Sigmoid colon (tissue), 6 donors: ENCODE measurements at regions not wholly inside any gene's neighbourhood (a gene's known extent, or its start where the extent isn't known, plus 50 kb on each side); places are given as distances from the start of the nearest gene placed in this dataset.

Experiments
- DNase-seq: peaks from one replicate; pipeline ENCODE4 v3.0.0-alpha.2; 2019
- H3K27ac ChIP-seq, 4 donors: fragments of 200-600 bp; sonication (generic); one replicate each; pipeline ENCODE4 v1.5.1; 2016 to 2019; ENCODE audit warnings: mild to moderate bottlenecking in 1 of 4
- H3K27me3 ChIP-seq, 3 donors: fragments of 200-600 bp; sonication (generic); one replicate each; pipeline ENCODE4 v1.5.1; 2019; ENCODE audit warnings: mild to moderate bottlenecking in 1 of 3
- H3K36me3 ChIP-seq, 4 donors: fragments of 200-600 bp; sonication (generic); one replicate each; pipeline ENCODE4 v1.5.1; 2016 to 2019
- H3K4me1 ChIP-seq, 4 donors: fragments of 200-600 bp; sonication (generic); one replicate each; pipeline ENCODE4 v1.5.1; 2017 to 2019
- H3K4me3 ChIP-seq, 4 donors: fragments of 200-600 bp; sonication (generic); one replicate each; pipeline ENCODE4 v1.5.1; 2017 to 2019; ENCODE audit warnings: mild to moderate bottlenecking in 2 of 4, moderate library complexity in 1 of 4
- H3K9me3 ChIP-seq, 4 donors: fragments of 200-600 bp in 3 of 4; sonication (generic) in 3 of 4; one replicate each; pipeline versions ENCODE4 v1.5.1 to v1.6.1; 2013 to 2019
- EP300 ChIP-seq, 4 donors: sonication (generic); formaldehyde crosslinking; IDR thresholded peaks; one replicate each; pipeline ENCODE4 v1.6.1; 2017; ENCODE audit warnings: antibody characterized with exemption in 4 of 4
- POLR2A ChIP-seq, 2 donors: fragments of 450-650 bp; IDR thresholded peaks; one replicate each; pipeline ENCODE4 v1.6.1; 2016; ENCODE audit warnings: antibody characterized with exemption in 2 of 2, mild to moderate bottlenecking in 2 of 2, moderate library complexity in 2 of 2
- POLR2AphosphoS5 ChIP-seq, 4 donors: sonication (generic); formaldehyde crosslinking; IDR thresholded peaks; one replicate each; pipeline ENCODE4 v1.6.1; 2017; ENCODE audit warnings: antibody characterized with exemption in 4 of 4
- WGBS, 2 donors: extraction: QIAGEN DNeasy Blood & Tissue Kit; methylation state at CpG; one replicate each; pipeline ENCODE4 v1.1.7; 2013; 5-methylcytosine and 5-hydroxymethylcytosine counted together
- intact Hi-C: fragments of 100-400 bp; cut with DNase I; formaldehyde crosslinking; loops from one replicate; pipeline ENCODE4 v1.15.1; 2023
- TF ChIP-seq, protein P1 (sequence below), 4 experiments: fragments of 450-650 bp in 3 of 4; fragments of 200-600 bp in 1 of 4; IDR thresholded peaks; one replicate each; pipeline ENCODE4 v1.5.1; 2016 to 2019; ENCODE audit warnings: antibody characterized with exemption in 4 of 4, mild to moderate bottlenecking in 3 of 4, moderate library complexity in 2 of 4
- donor health status: healthy with polysubstance abuse.
- donor health status: healthy.

DNA sequence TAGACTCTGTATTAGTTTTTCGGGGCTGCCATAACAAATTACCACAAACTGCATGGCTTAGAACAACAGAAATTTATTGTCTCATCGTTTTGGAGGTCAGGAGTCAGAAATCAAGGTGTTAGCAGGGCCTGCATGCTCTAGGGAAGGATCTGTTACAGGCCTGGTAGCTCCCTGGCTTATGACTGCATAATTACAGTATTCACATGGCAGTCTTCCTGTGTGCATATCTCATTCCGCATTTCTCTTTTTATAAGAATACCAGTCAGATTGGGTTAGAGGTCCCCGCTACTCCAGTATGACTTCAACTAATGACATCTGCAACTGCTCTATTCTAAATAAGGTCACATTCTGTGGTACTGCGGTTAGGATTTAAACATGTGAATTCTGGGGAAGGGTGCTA is 59.3 kb upstream of the SLC2A12 start:
- intact Hi-C loops: no loop called here
- TF ChIP-seq EP300 (IDR thresholded peaks at IDR 0.05): no peak
- TF ChIP-seq POLR2A (IDR thresholded peaks at IDR 0.05): no peak
- TF ChIP-seq POLR2AphosphoS5 (IDR thresholded peaks at IDR 0.05): no peak
- TF ChIP-seq, protein P1, sequence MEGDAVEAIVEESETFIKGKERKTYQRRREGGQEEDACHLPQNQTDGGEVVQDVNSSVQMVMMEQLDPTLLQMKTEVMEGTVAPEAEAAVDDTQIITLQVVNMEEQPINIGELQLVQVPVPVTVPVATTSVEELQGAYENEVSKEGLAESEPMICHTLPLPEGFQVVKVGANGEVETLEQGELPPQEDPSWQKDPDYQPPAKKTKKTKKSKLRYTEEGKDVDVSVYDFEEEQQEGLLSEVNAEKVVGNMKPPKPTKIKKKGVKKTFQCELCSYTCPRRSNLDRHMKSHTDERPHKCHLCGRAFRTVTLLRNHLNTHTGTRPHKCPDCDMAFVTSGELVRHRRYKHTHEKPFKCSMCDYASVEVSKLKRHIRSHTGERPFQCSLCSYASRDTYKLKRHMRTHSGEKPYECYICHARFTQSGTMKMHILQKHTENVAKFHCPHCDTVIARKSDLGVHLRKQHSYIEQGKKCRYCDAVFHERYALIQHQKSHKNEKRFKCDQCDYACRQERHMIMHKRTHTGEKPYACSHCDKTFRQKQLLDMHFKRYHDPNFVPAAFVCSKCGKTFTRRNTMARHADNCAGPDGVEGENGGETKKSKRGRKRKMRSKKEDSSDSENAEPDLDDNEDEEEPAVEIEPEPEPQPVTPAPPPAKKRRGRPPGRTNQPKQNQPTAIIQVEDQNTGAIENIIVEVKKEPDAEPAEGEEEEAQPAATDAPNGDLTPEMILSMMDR (IDR thresholded peaks at IDR 0.05): no peak
- Histone ChIP-seq H3K9me3 (no peaks in the 10 kb centered on the region), H3K27me3 (peaks cover 0 to 13% (median 0%) of the 10 kb centered on the region in 3 donors), H3K4me1 (no peaks in the 10 kb centered on the region), H3K36me3 (no peaks in the 10 kb centered on the region), H3K27ac (no peak overlapping the region), H3K4me3 (no peak overlapping the region)
- no peak for DNase-seq
- 87 to 93% methylated on average over 5 of the region's 5 CpGs for WGBS, 2 donors

DNA sequence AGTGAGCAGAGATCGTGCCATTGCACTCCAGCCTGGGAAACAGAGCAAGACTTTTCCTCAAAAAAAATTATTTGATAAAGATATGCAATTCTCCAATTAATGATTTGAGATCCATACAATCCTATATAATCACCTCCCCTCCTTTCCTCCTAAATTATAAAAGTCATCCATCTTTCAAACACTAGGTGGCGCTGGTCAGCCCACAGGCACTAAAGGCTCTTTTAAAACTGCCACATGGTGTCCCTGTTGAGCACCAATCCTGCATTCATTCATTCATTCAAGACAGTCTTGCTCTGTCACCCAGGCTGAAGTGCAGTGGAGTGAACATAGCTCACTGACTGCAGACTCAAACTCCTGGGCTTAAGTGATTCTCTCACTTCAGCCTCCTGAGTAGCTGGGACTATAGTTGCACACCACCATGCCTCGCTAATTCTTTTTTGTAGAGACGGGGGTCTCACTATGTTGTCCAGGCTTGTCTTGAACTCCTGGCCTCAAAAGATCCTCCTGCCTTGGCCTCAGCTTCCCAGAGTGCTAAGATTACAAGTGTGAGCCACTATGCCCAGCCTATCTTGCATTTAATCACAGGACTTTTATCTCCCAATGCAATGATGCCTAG is 58.7 kb upstream of the SLC2A12 start:
- H3K27ac ChIP-seq: no peak overlapping the region
- H3K4me1 ChIP-seq: no peaks in the 10 kb centered on the region
- intact Hi-C loops: no loop called here
- H3K27me3 ChIP-seq: peaks cover 0 to 13% (median 0%) of the 10 kb centered on the region in 3 donors
- TF ChIP-seq EP300 (IDR thresholded peaks at IDR 0.05): no peak
- TF ChIP-seq, protein P1 (IDR thresholded peaks at IDR 0.05): peak in 2 of 4 experiments; percentile 35 to 54
- no peak for TF ChIP-seq POLR2A (IDR thresholded peaks at IDR 0.05)
- TF ChIP-seq POLR2AphosphoS5 (IDR thresholded peaks at IDR 0.05): no peak
- no peaks in the 10 kb centered on the region for H3K36me3 ChIP-seq
- no peak for DNase-seq
- H3K9me3 ChIP-seq: no peaks in the 10 kb centered on the region
- no peak overlapping the region for H3K4me3 ChIP-seq
- WGBS, 2 donors: 50 to 70% methylated on average over 4 of the region's 4 CpGs

DNA sequence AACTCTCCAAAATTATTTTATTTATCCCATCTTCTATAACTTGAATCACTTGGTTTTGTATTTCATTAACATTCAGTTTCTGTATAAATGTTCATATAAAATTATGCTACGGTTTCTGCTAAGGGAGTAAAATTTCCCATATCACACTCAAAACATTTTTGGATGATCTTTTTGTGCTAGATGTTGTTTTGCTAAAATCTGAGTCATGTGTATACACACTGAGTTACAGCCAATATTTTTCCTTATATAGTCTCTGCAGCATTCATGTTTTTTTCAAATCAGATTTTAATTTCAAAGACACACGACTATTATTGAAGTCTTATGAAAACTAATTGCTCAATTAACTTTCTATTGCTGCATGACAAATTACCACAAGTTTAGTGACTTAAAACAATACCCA is 54.3 kb upstream of the SLC2A12 start:
- TF ChIP-seq EP300 (IDR thresholded peaks at IDR 0.05): no peak
- TF ChIP-seq, protein P1 (IDR thresholded peaks at IDR 0.05): no peak
- no peak for TF ChIP-seq POLR2A (IDR thresholded peaks at IDR 0.05)
- no peak for TF ChIP-seq POLR2AphosphoS5 (IDR thresholded peaks at IDR 0.05)
- WGBS, 2 donors: 58 to 70% methylated on average over 2 of the region's 2 CpGs
- H3K36me3 ChIP-seq: no peaks in the 10 kb centered on the region
- H3K9me3 ChIP-seq: no peaks in the 10 kb centered on the region
- no peak overlapping the region for H3K27ac ChIP-seq
- H3K4me1 ChIP-seq: no peaks in the 10 kb centered on the region
- intact Hi-C loops: no loop called here
- no peaks in the 10 kb centered on the region for H3K27me3 ChIP-seq
- no peak overlapping the region for H3K4me3 ChIP-seq
- no peak for DNase-seq

DNA sequence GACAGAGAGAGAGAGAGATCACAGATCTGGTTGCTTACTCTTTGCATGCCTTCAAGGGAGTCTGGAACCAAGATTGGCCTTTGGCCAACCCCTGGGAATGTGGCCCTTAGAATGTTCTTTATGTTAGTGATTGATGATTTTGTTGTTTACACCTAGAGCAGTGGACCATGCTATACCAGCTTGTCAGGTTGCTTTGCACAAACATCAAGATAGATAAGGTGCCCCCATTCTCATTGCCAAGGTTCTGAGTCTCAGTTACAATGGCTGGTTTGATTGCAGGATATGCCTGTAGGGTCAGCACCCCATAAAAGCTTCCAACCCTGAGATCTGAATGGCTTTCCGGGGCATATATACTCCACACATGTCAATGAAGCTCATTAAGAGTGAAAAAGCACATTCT is 53.5 kb upstream of the SLC2A12 start:
- intact Hi-C loops: no loop called here
- no peaks in the 10 kb centered on the region for H3K27me3 ChIP-seq
- H3K4me3 ChIP-seq: no peak overlapping the region
- H3K9me3 ChIP-seq: no peaks in the 10 kb centered on the region
- DNase-seq: no peak
- no peak overlapping the region for H3K27ac ChIP-seq
- no peaks in the 10 kb centered on the region for H3K4me1 ChIP-seq
- TF ChIP-seq, protein P1 (IDR thresholded peaks at IDR 0.05): no peak
- TF ChIP-seq EP300 (IDR thresholded peaks at IDR 0.05): no peak
- TF ChIP-seq POLR2AphosphoS5 (IDR thresholded peaks at IDR 0.05): no peak
- TF ChIP-seq POLR2A (IDR thresholded peaks at IDR 0.05): no peak
- H3K36me3 ChIP-seq: no peaks in the 10 kb centered on the region
- 72 to 78% methylated on average over 1 of the region's 1 CpG for WGBS, 2 donors

DNA sequence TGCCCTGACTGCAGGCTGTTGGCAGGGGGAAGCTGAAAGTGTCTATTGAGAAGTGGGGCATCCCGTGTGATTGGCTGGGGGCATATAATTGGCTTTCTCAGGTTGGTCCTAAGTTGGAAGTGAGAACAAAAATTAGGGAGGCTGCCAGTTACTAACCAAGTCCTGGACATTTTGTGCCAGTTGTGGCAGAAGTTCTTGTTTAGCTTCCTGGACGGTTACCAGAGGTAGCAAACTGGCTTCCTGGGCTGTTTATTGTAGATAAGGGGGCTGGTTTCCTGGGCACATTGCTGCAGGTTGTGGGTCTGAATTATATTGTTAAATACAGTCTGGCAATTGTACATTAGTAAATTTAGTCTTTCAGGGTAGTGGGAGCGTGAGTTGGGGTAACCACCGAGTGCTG is 50.6 kb upstream of the SLC2A12 start:
- H3K9me3 ChIP-seq: no peaks in the 10 kb centered on the region
- no peak for DNase-seq
- no peak overlapping the region for H3K4me3 ChIP-seq
- TF ChIP-seq, protein P1 (IDR thresholded peaks at IDR 0.05): no peak
- TF ChIP-seq POLR2AphosphoS5 (IDR thresholded peaks at IDR 0.05) (no peak), POLR2A (IDR thresholded peaks at IDR 0.05) (no peak), EP300 (IDR thresholded peaks at IDR 0.05) (no peak)
- H3K4me1 ChIP-seq: no peaks in the 10 kb centered on the region
- H3K27me3 ChIP-seq: no peaks in the 10 kb centered on the region
- 79 to 84% methylated on average over 4 of the region's 4 CpGs for WGBS, 2 donors
- intact Hi-C loops: no loop called here
- H3K36me3 ChIP-seq: no peaks in the 10 kb centered on the region
- no peak overlapping the region for H3K27ac ChIP-seq
